ENCODE measurements at regions not wholly inside any gene's neighbourhood (a gene's known extent, or its start where the extent isn't known, plus 50 kb on each side); places are given as distances from the start of the nearest gene placed in this dataset.

DNA sequence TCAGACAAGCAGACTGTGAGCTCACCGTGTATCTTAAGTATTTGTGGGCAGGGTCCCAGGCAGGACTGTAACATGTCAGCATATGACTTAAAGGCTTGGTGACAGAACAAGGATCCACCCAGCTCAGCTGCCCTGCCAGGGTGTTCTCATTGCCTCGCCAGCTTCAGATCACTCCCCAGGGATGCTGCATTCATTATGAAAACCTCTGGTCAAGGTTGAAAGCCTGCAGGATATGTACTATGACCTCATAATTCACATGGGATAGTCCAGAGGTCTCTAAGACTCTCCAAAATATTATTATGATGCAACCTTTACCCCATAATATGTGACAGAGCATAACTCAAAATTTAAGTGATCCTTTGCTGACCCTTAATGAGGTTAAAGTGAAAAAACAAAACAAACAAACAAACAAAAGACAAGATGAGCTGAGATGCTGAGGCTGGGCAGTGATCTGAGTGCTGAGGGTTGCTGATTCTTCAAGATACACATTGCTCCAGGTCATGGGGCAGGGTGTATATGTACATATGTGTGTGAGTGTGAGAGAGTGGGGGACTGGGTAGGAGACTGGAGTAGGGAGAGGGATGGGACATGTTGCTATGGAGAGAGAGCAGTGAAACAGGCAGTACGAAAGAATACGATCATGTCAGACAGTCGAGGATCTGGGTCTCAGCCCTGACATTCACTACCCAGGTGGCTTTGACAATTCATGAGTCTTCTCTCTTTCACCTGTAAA is 98.8 kb upstream of the DUSP10 start:
- H3K36me3 ChIP-seq (ENCODE audit: insufficient read depth, low read length) = no peaks in the 10 kb centered on the region
- no peak overlapping the region for H3K9ac ChIP-seq (ENCODE audit: low read depth, low read length)
- H3K9me3 ChIP-seq (ENCODE audit: insufficient read depth, low read depth, low read length) = no peaks in the 10 kb centered on the region
- H3K27ac ChIP-seq (ENCODE audit: low read depth, low read length) = no peak overlapping the region
- no peaks in the 10 kb centered on the region for H3K27me3 ChIP-seq (ENCODE audit: insufficient read depth, low read length)
- 86% methylated on average over 5 of the region's 5 CpGs for WGBS
- no peaks in the 10 kb centered on the region for H3K4me1 ChIP-seq (ENCODE audit: insufficient read depth, low read length)
- H3K4me3 ChIP-seq (ENCODE audit: low read length) = no peak overlapping the region

DNA sequence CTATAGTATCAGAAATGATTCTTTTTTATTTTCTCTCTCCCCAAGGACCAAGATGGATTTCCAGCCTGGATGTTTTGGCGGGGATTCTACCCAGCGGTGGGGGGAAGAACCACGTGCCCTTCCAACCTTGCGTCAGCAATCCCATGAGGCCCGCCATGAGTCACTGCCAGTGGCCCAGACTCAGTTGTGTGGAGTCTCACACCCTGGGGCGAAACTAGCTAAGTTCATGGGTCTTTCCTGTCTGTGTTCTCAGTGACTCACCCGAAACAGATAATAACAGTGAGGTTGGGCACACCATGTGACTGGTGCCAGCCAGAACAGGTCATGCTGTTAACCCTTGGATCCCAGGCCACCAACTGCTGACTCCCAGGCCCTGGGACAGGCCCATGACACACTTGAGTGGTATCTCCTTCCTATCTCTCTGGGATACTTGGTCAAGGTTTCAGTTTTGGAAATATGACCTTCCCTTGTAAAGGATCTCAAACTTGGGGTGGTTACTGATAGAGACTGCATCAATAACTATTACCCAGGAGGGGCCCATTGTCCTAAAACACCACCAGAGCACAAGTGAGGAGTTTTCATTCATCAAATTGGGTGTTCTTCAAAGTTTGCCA is 98.0 kb upstream of the DUSP10 start:
- Histone ChIP-seq H3K27me3 (ENCODE audit: insufficient read depth, low read length) (no peaks in the 10 kb centered on the region), H3K27ac (ENCODE audit: low read depth, low read length) (no peak overlapping the region), H3K4me1 (ENCODE audit: insufficient read depth, low read length) (no peaks in the 10 kb centered on the region), H3K9me3 (ENCODE audit: insufficient read depth, low read depth, low read length) (no peaks in the 10 kb centered on the region), H3K9ac (ENCODE audit: low read depth, low read length) (no peak overlapping the region), H3K36me3 (ENCODE audit: insufficient read depth, low read length) (no peaks in the 10 kb centered on the region), H3K4me3 (ENCODE audit: low read length) (no peak overlapping the region)
- WGBS = 94% methylated on average over 7 of the region's 7 CpGs

DNA sequence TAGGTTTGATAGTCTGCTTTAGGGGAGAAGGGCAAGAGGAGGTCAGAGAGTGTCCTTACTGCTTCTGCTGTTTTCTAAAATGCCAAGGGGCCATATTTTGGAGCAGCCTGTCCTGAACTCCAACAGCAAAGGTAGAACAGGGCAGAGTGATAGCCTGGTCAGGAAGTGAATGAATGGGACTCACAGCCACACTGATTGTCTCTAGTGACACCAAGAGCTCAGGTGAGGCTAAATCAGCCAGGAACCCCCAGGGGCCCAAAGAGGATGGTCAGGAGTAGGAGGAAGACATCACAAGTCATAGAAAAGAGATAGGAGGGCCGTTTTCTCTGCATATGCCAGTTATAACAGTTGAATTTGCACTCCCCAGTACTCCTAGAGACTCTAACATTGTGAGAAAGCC is 97.4 kb upstream of the DUSP10 start:
- Histone ChIP-seq H3K27ac (ENCODE audit: low read depth, low read length) (no peak overlapping the region), H3K4me3 (ENCODE audit: low read length) (no peak overlapping the region), H3K27me3 (ENCODE audit: insufficient read depth, low read length) (no peaks in the 10 kb centered on the region), H3K9ac (ENCODE audit: low read depth, low read length) (no peak overlapping the region), H3K9me3 (ENCODE audit: insufficient read depth, low read depth, low read length) (no peaks in the 10 kb centered on the region), H3K36me3 (ENCODE audit: insufficient read depth, low read length) (no peaks in the 10 kb centered on the region), H3K4me1 (ENCODE audit: insufficient read depth, low read length) (no peaks in the 10 kb centered on the region)
- 89% methylated on average over 1 of the region's 1 CpG for WGBS

DNA sequence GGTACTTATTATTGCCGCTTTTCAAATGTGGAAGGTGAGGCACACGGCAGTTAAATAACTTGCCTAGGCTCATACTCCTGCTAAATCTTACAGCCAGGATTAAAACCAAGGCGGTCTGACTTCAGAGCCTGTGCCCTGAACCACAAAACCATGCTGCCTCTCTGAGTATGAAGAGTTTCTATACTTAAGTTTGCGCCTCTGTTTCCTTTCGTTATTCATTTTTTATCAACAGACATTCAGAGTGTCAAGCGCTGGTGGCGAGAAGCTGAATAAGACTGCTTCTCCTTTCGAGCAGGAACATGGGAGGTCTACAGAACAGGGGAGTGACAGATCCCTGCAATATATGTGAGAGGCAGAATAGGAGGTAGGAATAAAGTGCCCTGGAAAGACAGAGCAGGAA is 96.0 kb upstream of the DUSP10 start:
- no peak overlapping the region for H3K4me3 ChIP-seq (ENCODE audit: low read length)
- no peak overlapping the region for H3K27ac ChIP-seq (ENCODE audit: low read depth, low read length)
- H3K4me1 ChIP-seq (ENCODE audit: insufficient read depth, low read length) = no peaks in the 10 kb centered on the region

DNA sequence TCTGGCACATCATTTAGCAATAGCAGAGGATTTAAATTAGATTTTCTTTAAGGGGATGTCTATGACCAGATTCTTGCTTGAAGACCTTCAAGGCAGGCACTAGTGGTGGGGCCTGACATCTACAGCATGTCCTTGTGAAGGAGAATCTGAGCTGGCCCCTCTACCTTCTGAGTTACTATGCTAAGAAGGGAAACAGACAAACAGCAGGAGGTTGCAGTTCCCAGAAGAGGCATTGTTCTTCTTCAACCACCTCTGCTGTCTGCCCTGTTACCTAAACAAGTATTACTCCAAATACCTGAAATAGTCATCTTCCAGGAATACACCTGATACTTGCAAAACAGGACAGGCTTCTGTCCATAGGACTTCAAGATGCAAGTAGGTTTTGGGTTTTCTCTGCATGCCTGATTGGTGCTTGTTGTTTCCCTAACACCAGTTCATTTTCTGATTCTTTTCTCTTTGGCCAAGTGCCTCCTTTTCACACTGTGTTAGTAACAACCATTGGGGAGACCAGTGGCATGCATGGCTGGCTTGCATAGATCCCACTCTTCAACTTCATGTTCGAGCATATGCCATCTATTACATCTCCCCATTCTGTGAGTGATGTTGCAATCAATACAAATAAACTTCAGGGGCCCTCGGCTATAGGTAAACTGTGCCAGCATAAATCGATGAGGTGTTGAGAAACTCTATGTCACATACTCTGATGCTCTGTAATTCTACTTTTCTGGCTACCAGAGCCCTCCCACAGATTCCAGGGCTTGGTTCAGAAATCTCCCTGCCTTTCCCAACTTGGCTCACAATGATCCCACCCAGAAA is 93.0 kb upstream of the DUSP10 start:
- Histone ChIP-seq H3K36me3 (ENCODE audit: insufficient read depth, low read length) (no peaks in the 10 kb centered on the region), H3K27me3 (ENCODE audit: insufficient read depth, low read length) (no peaks in the 10 kb centered on the region), H3K4me3 (ENCODE audit: low read length) (no peak overlapping the region), H3K9me3 (ENCODE audit: insufficient read depth, low read depth, low read length) (no peaks in the 10 kb centered on the region), H3K27ac (ENCODE audit: low read depth, low read length) (no peak overlapping the region), H3K9ac (ENCODE audit: low read depth, low read length) (no peak overlapping the region), H3K4me1 (ENCODE audit: insufficient read depth, low read length) (no peaks in the 10 kb centered on the region)
- WGBS = 95% methylated on average over 3 of the region's 3 CpGs

More for the DNA sequence above, 96.0 kb upstream of the DUSP10 start:
- Histone ChIP-seq H3K9me3 (ENCODE audit: insufficient read depth, low read depth, low read length) (no peaks in the 10 kb centered on the region), H3K36me3 (ENCODE audit: insufficient read depth, low read length) (no peaks in the 10 kb centered on the region), H3K27me3 (ENCODE audit: insufficient read depth, low read length) (no peaks in the 10 kb centered on the region), H3K9ac (ENCODE audit: low read depth, low read length) (no peak overlapping the region)
- 97% methylated on average over 8 of the region's 8 CpGs for WGBS

DNA sequence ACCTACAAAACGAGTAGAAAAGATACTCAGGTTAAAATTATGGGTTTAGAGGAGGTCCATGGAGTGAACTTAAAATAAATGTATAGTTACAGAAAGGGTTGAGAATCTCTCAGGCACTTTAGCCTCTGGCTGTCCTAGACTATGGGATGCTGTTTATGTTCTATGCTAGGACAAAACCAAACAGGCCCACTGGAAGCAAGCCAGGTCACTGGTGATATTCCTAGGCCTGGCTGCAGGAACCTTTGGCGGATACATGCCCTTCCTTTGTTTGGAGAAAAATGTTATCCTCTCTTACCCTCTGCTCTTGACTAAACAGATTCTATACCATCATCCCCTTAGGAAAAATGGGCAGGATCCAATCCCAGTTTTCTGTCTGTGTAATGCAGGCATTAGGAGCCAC is 90.7 kb upstream of the DUSP10 start:
- Histone ChIP-seq H3K27me3 (ENCODE audit: insufficient read depth, low read length) (no peaks in the 10 kb centered on the region), H3K9ac (ENCODE audit: low read depth, low read length) (no peak overlapping the region), H3K27ac (ENCODE audit: low read depth, low read length) (no peak overlapping the region), H3K4me1 (ENCODE audit: insufficient read depth, low read length) (peaks cover 9% of the 10 kb centered on the region), H3K9me3 (ENCODE audit: insufficient read depth, low read depth, low read length) (no peaks in the 10 kb centered on the region), H3K36me3 (ENCODE audit: insufficient read depth, low read length) (no peaks in the 10 kb centered on the region), H3K4me3 (ENCODE audit: low read length) (no peak overlapping the region)
- WGBS = 90% methylated on average over 2 of the region's 2 CpGs

DNA sequence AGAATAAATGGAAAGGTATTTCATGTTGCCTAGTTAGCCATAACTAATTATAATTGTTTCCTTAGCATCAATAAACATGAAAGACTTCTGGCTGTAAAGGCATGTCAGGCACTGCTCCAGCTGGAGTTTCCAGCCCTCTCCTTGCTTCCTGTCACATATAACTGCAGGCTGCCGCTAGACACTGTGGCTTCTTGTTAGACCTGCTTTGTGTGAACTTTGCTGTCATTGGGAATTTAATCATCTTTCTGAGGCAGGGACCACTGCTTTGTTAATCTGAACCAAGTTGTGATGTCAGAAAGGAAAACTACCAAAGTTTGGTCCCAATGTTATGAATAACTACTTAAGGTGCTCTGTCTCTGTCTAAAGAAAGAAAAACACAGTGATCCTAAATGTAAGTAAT is 90.3 kb upstream of the DUSP10 start:
- H3K36me3 ChIP-seq (ENCODE audit: insufficient read depth, low read length) = no peaks in the 10 kb centered on the region
- no peak overlapping the region for H3K9ac ChIP-seq (ENCODE audit: low read depth, low read length)
- H3K4me3 ChIP-seq (ENCODE audit: low read length) = no peak overlapping the region
- H3K27ac ChIP-seq (ENCODE audit: low read depth, low read length) = no peak overlapping the region
- WGBS = 88% methylated on average over 1 of the region's 1 CpG
- no peaks in the 10 kb centered on the region for H3K27me3 ChIP-seq (ENCODE audit: insufficient read depth, low read length)
- H3K4me1 ChIP-seq (ENCODE audit: insufficient read depth, low read length) = peaks cover 9% of the 10 kb centered on the region
- no peaks in the 10 kb centered on the region for H3K9me3 ChIP-seq (ENCODE audit: insufficient read depth, low read depth, low read length)

DNA sequence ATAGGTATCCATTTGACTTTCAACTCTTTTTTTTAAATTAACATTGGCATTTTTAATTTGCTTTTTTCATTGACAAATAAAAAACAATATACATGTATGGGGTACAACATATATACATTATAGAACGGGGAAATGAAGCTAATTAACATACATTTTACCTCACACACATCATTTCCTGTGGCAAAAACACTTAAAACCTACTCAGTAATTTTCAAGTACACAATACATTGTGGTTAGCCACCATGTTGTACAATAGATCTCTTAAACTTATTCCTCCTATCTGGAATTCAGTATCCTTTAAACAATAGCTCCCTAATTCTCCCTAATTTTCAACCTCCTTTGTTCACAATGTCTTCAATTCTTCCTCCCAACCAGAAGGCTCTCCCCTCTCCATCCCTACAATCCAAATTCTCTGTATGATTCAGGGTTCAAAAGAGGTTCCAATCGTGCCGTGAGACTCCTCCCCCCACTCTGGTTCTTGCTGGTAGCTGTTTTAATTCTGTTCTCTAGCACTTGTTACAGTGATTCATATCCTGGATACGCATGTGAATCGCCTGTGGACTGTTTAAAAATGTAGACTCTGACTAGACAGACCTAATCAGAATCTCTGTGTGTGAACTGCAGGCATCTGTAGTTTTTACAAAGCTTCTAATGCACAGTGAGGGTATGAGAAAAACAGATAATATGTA is 87.6 kb upstream of the DUSP10 start:
- Histone ChIP-seq H3K9ac (ENCODE audit: low read depth, low read length) (no peak overlapping the region), H3K27ac (ENCODE audit: low read depth, low read length) (no peak overlapping the region)
- WGBS = 90% methylated on average over 5 of the region's 5 CpGs

DNA sequence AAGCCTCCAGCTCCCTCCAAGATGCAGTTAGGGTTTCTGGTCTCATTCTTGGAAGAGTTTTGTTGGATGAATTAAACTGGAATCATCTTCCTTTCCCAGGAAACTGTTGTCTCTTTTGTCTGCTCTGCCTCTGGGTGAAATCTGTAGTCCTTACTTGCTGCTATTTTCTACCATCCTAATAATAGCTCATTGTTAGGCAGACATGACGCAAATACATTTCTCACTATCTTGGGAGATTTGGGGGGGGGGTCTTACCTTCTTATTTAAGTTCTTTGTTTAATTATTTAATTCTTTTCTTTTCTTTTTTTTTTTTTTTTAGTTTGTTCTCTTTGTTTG is 85.4 kb upstream of the DUSP10 start:
- H3K9me3 ChIP-seq (ENCODE audit: insufficient read depth, low read depth, low read length) = no peaks in the 10 kb centered on the region
- no peak overlapping the region for H3K4me3 ChIP-seq (ENCODE audit: low read length)
- no peaks in the 10 kb centered on the region for H3K36me3 ChIP-seq (ENCODE audit: insufficient read depth, low read length)
- H3K27me3 ChIP-seq (ENCODE audit: insufficient read depth, low read length) = no peaks in the 10 kb centered on the region
- H3K27ac ChIP-seq (ENCODE audit: low read depth, low read length) = no peak overlapping the region
- no CpG with 5 or more reads among the region's 1 CpG for WGBS
- peaks cover 9% of the 10 kb centered on the region for H3K4me1 ChIP-seq (ENCODE audit: insufficient read depth, low read length)
- no peak overlapping the region for H3K9ac ChIP-seq (ENCODE audit: low read depth, low read length)

More for the DNA sequence above, 87.6 kb upstream of the DUSP10 start:
- no peaks in the 10 kb centered on the region for H3K9me3 ChIP-seq (ENCODE audit: insufficient read depth, low read depth, low read length)
- peaks cover 9% of the 10 kb centered on the region for H3K4me1 ChIP-seq (ENCODE audit: insufficient read depth, low read length)
- no peaks in the 10 kb centered on the region for H3K36me3 ChIP-seq (ENCODE audit: insufficient read depth, low read length)
- H3K4me3 ChIP-seq (ENCODE audit: low read length) = no peak overlapping the region
- H3K27me3 ChIP-seq (ENCODE audit: insufficient read depth, low read length) = no peaks in the 10 kb centered on the region

DNA sequence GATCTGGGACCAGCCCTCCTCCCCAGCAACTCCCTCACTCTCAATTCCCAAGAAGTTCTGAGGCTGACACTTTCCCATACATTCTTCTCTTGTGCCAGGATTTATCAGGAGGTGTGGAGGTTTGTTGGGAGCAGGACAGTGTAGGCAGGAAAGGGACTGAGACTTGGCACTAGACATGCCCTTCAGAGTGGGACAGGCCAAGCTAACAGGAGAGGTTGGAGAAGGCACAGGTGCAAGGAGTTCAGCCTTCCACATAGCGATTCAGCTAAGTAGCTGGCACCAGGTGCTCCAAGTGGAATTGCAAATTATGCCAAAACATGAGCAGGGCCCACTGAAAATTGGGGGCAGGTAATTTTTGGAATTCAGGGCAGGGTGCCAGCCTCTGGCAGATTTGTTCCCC is 83.0 kb upstream of the DUSP10 start:
- Histone ChIP-seq H3K9me3 (ENCODE audit: insufficient read depth, low read depth, low read length) (no peaks in the 10 kb centered on the region), H3K27me3 (ENCODE audit: insufficient read depth, low read length) (no peaks in the 10 kb centered on the region), H3K4me3 (ENCODE audit: low read length) (no peak overlapping the region), H3K36me3 (ENCODE audit: insufficient read depth, low read length) (no peaks in the 10 kb centered on the region), H3K9ac (ENCODE audit: low read depth, low read length) (no peak overlapping the region), H3K4me1 (ENCODE audit: insufficient read depth, low read length) (peaks cover 9% of the 10 kb centered on the region), H3K27ac (ENCODE audit: low read depth, low read length) (no peak overlapping the region)
- WGBS = 96% methylated on average over 1 of the region's 1 CpG

DNA sequence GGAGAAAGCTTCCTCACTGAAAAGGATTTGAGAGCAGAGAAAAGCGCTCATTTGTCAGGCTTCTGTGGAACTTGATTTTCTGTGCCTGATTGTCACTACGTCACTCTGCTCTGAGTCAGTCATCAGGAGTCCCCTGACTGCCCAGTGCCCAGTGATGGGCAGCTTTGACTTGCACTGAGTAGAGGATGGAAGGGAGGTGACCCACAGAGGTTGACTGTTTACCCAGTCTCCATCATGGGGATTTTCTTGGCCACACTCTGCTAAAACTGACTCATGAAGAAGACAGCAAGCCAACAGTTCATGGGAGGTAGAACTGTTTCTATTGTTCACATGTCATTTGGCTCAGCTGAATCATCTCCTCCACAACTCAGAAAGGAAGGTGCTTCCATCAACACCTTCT is 82.1 kb upstream of the DUSP10 start:
- Histone ChIP-seq H3K36me3 (ENCODE audit: insufficient read depth, low read length) (no peaks in the 10 kb centered on the region), H3K27ac (ENCODE audit: low read depth, low read length) (no peak overlapping the region), H3K9me3 (ENCODE audit: insufficient read depth, low read depth, low read length) (no peaks in the 10 kb centered on the region), H3K4me1 (ENCODE audit: insufficient read depth, low read length) (peaks cover 9% of the 10 kb centered on the region), H3K4me3 (ENCODE audit: low read length) (no peak overlapping the region), H3K27me3 (ENCODE audit: insufficient read depth, low read length) (no peaks in the 10 kb centered on the region), H3K9ac (ENCODE audit: low read depth, low read length) (no peak overlapping the region)
- WGBS = 96% methylated on average over 2 of the region's 2 CpGs
